Mucosa of rectum (tissue), 2 donors: ENCODE measurements at regions not wholly inside any gene's neighbourhood (a gene's known extent, or its start where the extent isn't known, plus 50 kb on each side); places are given as distances from the start of the nearest gene placed in this dataset.

Experiments used
- H3K27ac ChIP-seq, 2 donors: one replicate each; pipeline ENCODE4 v1.7.0; 2013; ENCODE audit warnings: inconsistent platforms in 2 of 2, low read depth in 2 of 2, low read length in 2 of 2
- H3K27me3 ChIP-seq, 2 donors: one replicate each; pipeline ENCODE4 v1.7.0; 2013; ENCODE audit warnings: low read length in 2 of 2; ENCODE audit not compliant: control insufficient read depth in 2 of 2, insufficient read depth in 2 of 2
- H3K36me3 ChIP-seq, 2 donors: one replicate each; pipeline ENCODE4 v1.7.0; 2013; ENCODE audit warnings: low read length in 2 of 2; ENCODE audit not compliant: control insufficient read depth in 2 of 2, insufficient read depth in 2 of 2
- H3K4me1 ChIP-seq, 2 donors: one replicate each; pipeline ENCODE4 v1.7.0; 2013; ENCODE audit warnings: low read length in 2 of 2, mild to moderate bottlenecking in 1 of 2; ENCODE audit not compliant: control insufficient read depth in 2 of 2, insufficient read depth in 2 of 2
- H3K4me3 ChIP-seq, 2 donors: one replicate each; pipeline ENCODE4 v1.7.0; 2013; ENCODE audit warnings: low read length in 2 of 2
- H3K9ac ChIP-seq, 2 donors: one replicate each; pipeline ENCODE4 v1.7.0; 2013; ENCODE audit warnings: low read length in 2 of 2, low read depth in 1 of 2, mild to moderate bottlenecking in 1 of 2
- H3K9me3 ChIP-seq, 2 donors: one replicate each; pipeline ENCODE4 v1.7.0; 2013; ENCODE audit warnings: low read length in 2 of 2; ENCODE audit not compliant: control insufficient read depth in 2 of 2
- donor health status: healthy.
- donor health status: Normal muscosa, but diverticular disease.

DNA sequence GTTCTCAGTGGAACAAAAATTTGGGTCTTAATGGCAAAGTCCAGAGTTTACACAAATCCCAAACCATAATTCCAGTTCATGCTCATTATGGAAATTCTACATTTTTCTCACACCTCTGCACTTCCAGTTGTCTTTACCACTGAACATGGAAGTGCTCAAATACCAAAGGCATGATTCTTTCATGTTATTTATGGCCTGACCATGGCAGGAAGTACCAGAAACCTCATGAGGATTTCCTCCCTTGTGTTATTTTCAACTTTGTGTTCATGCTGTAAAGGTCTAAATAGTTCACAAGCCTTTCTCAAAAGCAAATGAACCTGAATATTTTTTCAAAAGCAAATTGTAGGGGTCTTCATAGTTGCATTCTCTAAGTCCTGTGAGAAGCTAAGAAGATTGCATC, 82.0 kb upstream of the ITGA1 start:
- Histone ChIP-seq H3K36me3 (no peaks in the 10 kb centered on the region), H3K4me1 (peaks cover 3 to 8% of the 10 kb centered on the region in 2 donors), H3K9ac (no peak overlapping the region), H3K4me3 (no peak overlapping the region), H3K27me3 (no peaks in the 10 kb centered on the region), H3K27ac (no peak overlapping the region), H3K9me3 (no peaks in the 10 kb centered on the region)

DNA sequence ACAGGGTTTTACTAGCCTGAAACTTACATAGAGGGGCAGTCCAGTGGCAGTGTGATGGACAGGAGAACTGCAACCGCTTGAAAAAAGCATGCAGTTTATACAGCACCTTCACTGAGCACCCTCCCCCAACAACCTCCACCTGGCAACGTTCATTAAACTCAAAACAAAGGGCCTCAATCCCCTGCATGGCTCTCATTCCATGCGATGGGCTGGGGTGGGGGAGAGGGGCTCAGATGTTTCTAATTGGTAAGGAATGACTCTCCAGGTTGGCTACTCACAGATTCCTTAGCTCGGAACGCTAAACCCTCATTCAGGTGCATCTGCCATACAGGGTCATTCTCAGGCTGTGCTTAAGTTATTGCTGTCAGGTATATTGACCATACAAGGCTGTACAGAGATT, 80.9 kb upstream of the ITGA1 start:
- H3K9me3 ChIP-seq: no peaks in the 10 kb centered on the region

DNA sequence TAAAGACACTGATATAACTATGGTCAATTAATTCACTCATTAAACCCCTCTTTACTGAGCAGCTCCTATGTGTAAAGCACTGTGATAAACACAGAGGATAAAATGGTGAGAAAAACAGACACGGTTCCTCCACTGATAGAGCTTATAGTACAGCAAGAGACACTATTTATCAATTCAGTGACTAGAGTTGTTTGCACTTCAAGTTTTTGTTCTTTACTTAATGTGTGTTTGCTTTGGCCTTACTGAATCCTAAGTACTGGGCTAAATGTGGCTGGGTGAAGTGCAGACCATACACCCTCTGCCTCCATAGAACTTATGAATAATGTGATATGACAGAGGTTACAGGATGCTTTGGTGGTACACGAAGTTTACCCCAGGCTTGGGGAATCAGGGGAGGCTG, 80.1 kb upstream of the ITGA1 start:
- Histone ChIP-seq H3K9me3 (no peaks in the 10 kb centered on the region), H3K27me3 (no peaks in the 10 kb centered on the region), H3K27ac (no peak overlapping the region), H3K4me3 (no peak overlapping the region), H3K9ac (no peak overlapping the region), H3K36me3 (no peaks in the 10 kb centered on the region), H3K4me1 (peaks cover 3 to 11% of the 10 kb centered on the region in 2 donors)

More for the DNA sequence above, 80.9 kb upstream of the ITGA1 start:
- H3K27ac ChIP-seq: no peak overlapping the region
- H3K9ac ChIP-seq: no peak overlapping the region
- no peak overlapping the region for H3K4me3 ChIP-seq
- no peaks in the 10 kb centered on the region for H3K27me3 ChIP-seq
- peaks cover 3 to 13% of the 10 kb centered on the region in 2 donors for H3K4me1 ChIP-seq
- H3K36me3 ChIP-seq: no peaks in the 10 kb centered on the region

DNA sequence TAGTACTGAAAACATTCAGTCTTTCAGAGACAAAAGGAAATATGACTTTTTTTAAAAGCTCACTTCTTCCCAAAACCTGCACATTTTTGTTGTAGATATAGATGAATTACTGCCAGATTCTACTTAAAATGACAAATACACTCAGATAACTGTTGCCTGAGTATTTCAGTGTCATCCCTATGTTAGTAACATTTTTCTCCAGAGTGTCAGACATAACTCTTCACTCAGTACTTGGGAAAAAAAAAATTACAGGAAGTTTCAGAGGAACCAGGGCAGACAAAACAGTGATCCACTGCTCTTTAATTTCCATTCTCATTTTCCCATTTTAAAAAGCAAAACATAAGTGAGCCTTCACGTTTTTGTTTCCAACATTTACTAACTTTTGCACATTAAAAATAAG, 79.3 kb upstream of the ITGA1 start:
- Histone ChIP-seq H3K9me3 (no peaks in the 10 kb centered on the region), H3K27ac (no peak overlapping the region), H3K36me3 (no peaks in the 10 kb centered on the region), H3K4me1 (peaks cover 3 to 11% of the 10 kb centered on the region in 2 donors), H3K9ac (no peak overlapping the region), H3K4me3 (no peak overlapping the region), H3K27me3 (no peaks in the 10 kb centered on the region)

DNA sequence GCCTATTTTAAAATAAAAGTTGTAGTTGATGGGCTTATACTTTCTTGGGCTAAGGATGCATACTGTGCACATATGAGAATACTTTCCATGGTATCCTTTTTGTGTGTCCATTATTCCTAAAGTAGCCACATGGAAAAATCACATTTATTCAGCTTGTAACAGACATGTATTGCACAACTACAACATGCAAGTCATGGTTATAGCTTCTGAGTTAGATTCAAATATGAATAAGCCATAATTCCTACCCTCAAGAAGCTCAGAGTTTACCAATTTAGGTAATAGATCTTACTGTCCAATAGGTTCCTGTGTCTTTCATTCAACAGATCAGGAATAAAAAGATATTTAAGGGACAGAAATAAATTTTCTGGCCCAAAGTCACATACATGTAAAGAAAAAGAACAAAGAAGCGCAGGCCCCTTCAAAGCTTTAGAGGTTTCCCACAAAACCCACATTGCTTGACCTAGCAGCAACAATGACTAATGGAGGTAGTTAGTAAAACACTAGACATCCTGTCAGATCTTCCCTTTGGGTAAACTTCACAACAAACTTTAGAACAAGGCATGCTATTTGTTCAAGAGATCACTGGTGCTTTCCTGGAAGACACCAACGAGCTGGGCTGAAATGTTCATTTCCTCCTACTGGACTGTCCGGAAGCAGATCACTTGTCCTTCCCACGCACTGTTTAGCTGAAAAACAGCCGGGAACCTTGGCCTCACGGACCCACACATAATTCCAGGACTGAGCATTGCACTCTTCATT, 78.4 kb upstream of the ITGA1 start:
- no peaks in the 10 kb centered on the region for H3K27me3 ChIP-seq
- H3K4me1 ChIP-seq: peaks cover 3 to 11% of the 10 kb centered on the region in 2 donors
- H3K4me3 ChIP-seq: no peak overlapping the region
- no peak overlapping the region for H3K27ac ChIP-seq
- H3K9ac ChIP-seq: no peak overlapping the region
- no peaks in the 10 kb centered on the region for H3K9me3 ChIP-seq
- no peaks in the 10 kb centered on the region for H3K36me3 ChIP-seq

DNA sequence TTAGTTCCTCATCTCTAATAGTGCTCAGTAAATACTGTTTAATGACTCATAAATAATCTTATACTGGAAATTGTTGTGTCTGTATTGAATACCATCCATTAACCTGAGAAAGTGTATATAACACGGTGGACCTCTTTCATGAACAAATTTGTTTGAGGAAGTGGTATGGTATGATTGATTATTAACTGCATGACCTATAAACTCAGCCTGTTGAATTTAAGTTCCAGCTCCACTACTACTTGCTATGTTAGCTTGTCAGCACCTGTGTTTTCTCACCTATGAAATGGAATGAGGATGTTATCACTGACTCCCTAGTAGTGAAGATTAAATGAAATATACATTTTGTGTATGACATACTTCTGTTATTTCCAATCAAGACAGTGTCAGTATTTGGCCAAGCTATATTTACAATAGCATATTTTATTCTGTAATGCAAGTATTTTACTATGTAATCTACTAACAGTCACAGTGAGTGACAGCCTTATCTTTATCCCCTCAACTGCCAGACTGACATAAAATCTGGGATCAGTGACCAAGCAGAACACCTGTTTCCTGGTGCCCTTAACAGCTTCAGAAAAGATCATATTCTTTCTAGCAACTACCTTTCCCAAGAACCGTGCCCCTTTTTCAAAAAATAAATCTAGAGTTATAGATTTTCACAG, 77.3 kb upstream of the ITGA1 start:
- Histone ChIP-seq H3K36me3 (no peaks in the 10 kb centered on the region), H3K27me3 (no peaks in the 10 kb centered on the region), H3K4me3 (no peak overlapping the region), H3K4me1 (peaks cover 3 to 11% of the 10 kb centered on the region in 2 donors), H3K9me3 (no peaks in the 10 kb centered on the region), H3K9ac (no peak overlapping the region), H3K27ac (peak overlapping the region in 1 of 2 donors; percentile 9)

DNA sequence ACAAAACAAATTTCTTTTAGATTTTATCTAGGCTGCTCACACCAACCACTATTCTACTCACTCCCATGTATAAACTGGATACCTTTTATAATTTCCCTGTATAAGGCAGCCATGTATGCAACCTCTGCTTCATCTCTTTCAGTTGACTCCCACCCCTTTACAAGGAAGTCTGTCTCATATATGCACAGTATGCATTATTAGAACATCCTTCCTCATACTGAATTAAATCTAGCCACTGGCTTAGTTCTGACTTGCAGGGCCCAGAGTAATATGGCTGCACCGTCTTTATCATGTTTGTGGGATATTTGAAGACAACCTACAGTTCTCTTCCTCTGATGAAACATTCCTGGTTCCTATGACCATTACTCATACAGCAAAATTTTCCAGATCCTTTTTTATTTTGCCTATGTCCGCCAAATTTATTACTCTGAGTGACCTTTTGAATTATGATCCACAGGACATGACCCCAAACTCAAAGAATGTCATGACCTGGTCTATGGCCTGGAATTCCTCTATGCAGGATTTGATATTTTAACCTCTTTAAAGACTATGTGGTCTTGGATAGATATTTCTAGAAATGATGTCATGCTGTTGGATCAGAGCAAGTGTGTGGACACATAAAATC, 76.6 kb upstream of the ITGA1 start:
- peak overlapping the region; percentile 9 to 11 for H3K27ac ChIP-seq
- no peaks in the 10 kb centered on the region for H3K27me3 ChIP-seq
- no peaks in the 10 kb centered on the region for H3K9me3 ChIP-seq
- peaks cover 3 to 11% of the 10 kb centered on the region in 2 donors for H3K4me1 ChIP-seq
- no peaks in the 10 kb centered on the region for H3K36me3 ChIP-seq
- no peak overlapping the region for H3K4me3 ChIP-seq
- no peak overlapping the region for H3K9ac ChIP-seq

DNA sequence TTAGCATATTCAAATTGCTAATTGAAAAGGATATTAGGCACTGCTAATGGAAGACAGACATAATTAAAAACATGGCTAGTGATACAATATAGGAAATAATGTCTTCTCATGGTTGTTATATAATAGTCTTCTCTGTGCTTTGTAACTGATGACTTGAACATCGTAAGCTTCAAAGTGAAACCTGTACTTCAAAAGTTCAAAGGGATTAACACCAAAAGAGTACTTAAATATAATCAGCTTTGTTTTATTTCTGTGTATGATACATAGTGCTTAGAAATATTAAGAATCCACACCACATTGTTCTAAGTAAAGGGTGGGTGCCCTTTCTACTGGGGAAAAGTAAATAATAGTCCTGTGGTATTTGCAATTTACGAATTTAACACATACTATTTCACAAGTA, 75.4 kb upstream of the ITGA1 start:
- H3K27ac ChIP-seq: no peak overlapping the region
- no peak overlapping the region for H3K9ac ChIP-seq
- H3K4me1 ChIP-seq: peaks cover 3 to 11% of the 10 kb centered on the region in 2 donors
- no peaks in the 10 kb centered on the region for H3K27me3 ChIP-seq
- H3K9me3 ChIP-seq: no peaks in the 10 kb centered on the region
- no peak overlapping the region for H3K4me3 ChIP-seq
- no peaks in the 10 kb centered on the region for H3K36me3 ChIP-seq

DNA sequence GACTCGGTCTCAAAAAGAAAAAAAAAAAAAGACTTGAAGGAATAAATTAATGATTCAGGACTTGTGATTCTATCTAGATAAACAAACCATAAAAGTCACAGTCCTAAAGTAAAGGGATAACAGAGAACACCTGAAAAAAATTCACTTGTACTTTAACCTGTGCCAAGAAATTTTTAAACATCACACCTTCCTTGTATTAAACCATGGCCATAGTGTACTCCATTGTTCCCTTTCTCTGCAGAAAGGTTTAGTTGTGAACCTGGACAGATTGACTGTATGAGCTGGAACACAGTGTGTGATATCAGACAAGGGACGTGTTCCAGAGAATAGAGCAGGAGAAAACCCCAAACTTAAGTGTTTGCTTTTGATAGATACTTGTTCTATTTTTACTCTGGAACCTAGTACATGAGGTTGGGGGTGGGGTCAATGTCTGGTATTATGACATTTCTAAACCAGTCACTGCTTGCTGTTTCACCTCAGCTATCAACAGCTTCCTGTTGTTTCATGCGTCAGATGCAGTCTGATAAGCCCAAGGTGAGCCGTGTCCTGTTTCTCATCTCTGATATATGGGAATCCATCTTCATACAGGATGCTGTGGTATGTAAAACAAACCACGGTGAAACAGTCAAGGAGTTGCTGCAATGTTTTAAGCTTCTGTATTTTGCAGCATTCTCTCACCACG, 62.5 kb upstream of the ITGA1 start:
- H3K4me1 ChIP-seq: peaks cover 8 to 12% of the 10 kb centered on the region in 2 donors
- no peaks in the 10 kb centered on the region for H3K9me3 ChIP-seq
- no peaks in the 10 kb centered on the region for H3K27me3 ChIP-seq
- no peaks in the 10 kb centered on the region for H3K36me3 ChIP-seq
- peak overlapping the region; percentile 11 to 45 for H3K27ac ChIP-seq
- H3K9ac ChIP-seq: no peak overlapping the region
- H3K4me3 ChIP-seq: no peak overlapping the region

DNA sequence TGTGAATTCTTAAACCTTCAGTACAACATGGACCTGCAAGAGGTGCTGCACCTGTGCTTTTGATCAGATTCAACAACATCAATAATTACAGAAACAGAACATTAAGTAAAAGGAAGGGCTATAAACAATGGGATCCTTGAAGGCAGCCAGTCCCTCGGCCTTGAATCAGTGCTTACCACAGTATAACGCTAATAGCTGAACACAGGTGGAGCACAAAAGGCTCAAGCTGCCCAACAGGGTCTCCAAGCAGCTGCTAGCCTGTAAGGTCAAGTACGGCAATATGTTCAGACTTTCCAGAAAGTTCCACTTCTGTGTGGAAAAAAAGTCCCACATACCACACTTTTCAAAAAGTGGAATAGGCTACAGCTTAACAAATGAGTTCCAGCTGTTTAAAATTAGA, 61.9 kb upstream of the ITGA1 start:
- H3K9me3 ChIP-seq: no peaks in the 10 kb centered on the region
- H3K4me3 ChIP-seq: no peak overlapping the region
- no peak overlapping the region for H3K9ac ChIP-seq
- H3K27me3 ChIP-seq: no peaks in the 10 kb centered on the region
- peaks cover 8 to 12% of the 10 kb centered on the region in 2 donors for H3K4me1 ChIP-seq
- H3K36me3 ChIP-seq: no peaks in the 10 kb centered on the region
- H3K27ac ChIP-seq: peak overlapping the region; percentile 11 to 45
